CD14-positive monocyte (primary cell): ENCODE measurements at regions not wholly inside any gene's neighbourhood (a gene's known extent, or its start where the extent isn't known, plus 50 kb on each side); places are given as distances from the start of the nearest gene placed in this dataset.

Experiments
- DNase-seq, 3 donors: peaks; one replicate each; pipeline ENCODE4 v3.0.0-alpha.2; 2011 to 2022
- H2AFZ ChIP-seq: 2 replicates; pipeline ENCODE4 v1.6.0; 2012; ENCODE audit warnings: mild to moderate bottlenecking, low read depth, low read length, inconsistent platforms; ENCODE audit not compliant: insufficient read depth, poor library complexity, severe bottlenecking
- H3K27ac ChIP-seq, 2 donors: 1 replicate in 1 of 2; 2 replicates in 1 of 2; pipeline ENCODE4 v1.5.1; 2012 to 2013; ENCODE audit warnings: low read length in 2 of 2, control low read depth in 1 of 2, inconsistent platforms in 1 of 2, low read depth in 1 of 2, mild to moderate bottlenecking in 1 of 2
- H3K27me3 ChIP-seq, 2 donors: one replicate each; pipeline versions ENCODE4 v1.6.0 to v1.6.1; 2011 to 2013; ENCODE audit warnings: low read length in 2 of 2; ENCODE audit not compliant: control insufficient read depth in 2 of 2, insufficient read depth in 2 of 2
- H3K36me3 ChIP-seq, 2 donors: replicated peaks in 1 of 2; 1 replicate in 1 of 2; 2 replicates in 1 of 2; pipeline versions ENCODE4 v1.5.1 to v1.6.1; 2012 to 2013; ENCODE audit warnings: low read length in 2 of 2, control low read depth in 1 of 2, inconsistent platforms in 1 of 2, mild to moderate bottlenecking in 1 of 2; ENCODE audit not compliant: insufficient read depth in 2 of 2, control insufficient read depth in 1 of 2
- H3K4me1 ChIP-seq, 2 donors: 1 replicate in 1 of 2; 2 replicates in 1 of 2; pipeline versions ENCODE4 v1.5.1 to v1.6.1; 2012 to 2013; ENCODE audit warnings: low read length in 2 of 2, control low read depth in 1 of 2, inconsistent platforms in 1 of 2, mild to moderate bottlenecking in 1 of 2, moderate library complexity in 1 of 2; ENCODE audit not compliant: insufficient read depth in 2 of 2, control insufficient read depth in 1 of 2
- H3K4me2 ChIP-seq: replicated peaks from 2 replicates; pipeline ENCODE3; 2012; ENCODE audit warnings: low read length, moderate library complexity, mild to moderate bottlenecking; ENCODE audit not compliant: poor library complexity, severe bottlenecking; ENCODE audit errors: extremely low read depth
- H3K4me3 ChIP-seq, 3 experiments: fragments of 200-600 bp in 1 of 3; sonication (generic) in 1 of 3; replicated peaks in 1 of 3; 1 replicate in 2 of 3; 2 replicates in 1 of 3; pipeline ENCODE4 v1.5.1; 2011 to 2013; ENCODE audit warnings: low read length in 3 of 3, mild to moderate bottlenecking in 3 of 3, control low read depth in 2 of 3, low read depth in 2 of 3, inconsistent platforms in 1 of 3, moderate library complexity in 1 of 3
- H3K79me2 ChIP-seq: 2 replicates; pipeline ENCODE4 v1.6.0; 2012; ENCODE audit warnings: mild to moderate bottlenecking, control low read depth, inconsistent platforms, low read length, moderate library complexity; ENCODE audit not compliant: insufficient read depth
- H3K9ac ChIP-seq: 2 replicates; pipeline ENCODE4 v1.6.0; 2017; ENCODE audit warnings: low read length, mild to moderate bottlenecking; ENCODE audit not compliant: insufficient read depth, poor library complexity, severe bottlenecking
- H3K9me3 ChIP-seq, 2 donors: replicated peaks in 1 of 2; 1 replicate in 1 of 2; 2 replicates in 1 of 2; pipeline versions ENCODE4 v1.5.1 to v1.6.1; 2012 to 2013; ENCODE audit warnings: low read length in 2 of 2, control low read depth in 1 of 2; ENCODE audit not compliant: control insufficient read depth in 1 of 2, insufficient read depth in 1 of 2
- H4K20me1 ChIP-seq: 2 replicates; pipeline ENCODE4 v1.6.0; 2012; ENCODE audit warnings: mild to moderate bottlenecking, low read length, control low read depth, moderate library complexity; ENCODE audit not compliant: insufficient read depth
- H3K27ac Mint-ChIP-seq, 7 donors: one replicate each; pipeline ENCODE4 v1.8.0; 2020; ENCODE audit warnings: mild to moderate bottlenecking in 7 of 7, mixed read lengths in 7 of 7, moderate library complexity in 6 of 7, inconsistent platforms in 2 of 7
- H3K27me3 Mint-ChIP-seq, 3 donors: one replicate each; pipeline ENCODE4 v1.8.0; 2021 to 2022; ENCODE audit warnings: low read depth in 3 of 3, mild to moderate bottlenecking in 3 of 3, mixed read lengths in 3 of 3, moderate library complexity in 3 of 3, inconsistent platforms in 1 of 3
- H3K36me3 Mint-ChIP-seq, 2 donors: one replicate each; pipeline ENCODE4 v1.8.0; 2020; ENCODE audit warnings: mixed read lengths in 2 of 2, inconsistent platforms in 1 of 2, mild to moderate bottlenecking in 1 of 2
- H3K4me1 Mint-ChIP-seq: one replicate; pipeline ENCODE4 v1.8.0; 2020; ENCODE audit warnings: mild to moderate bottlenecking, mixed read lengths
- H3K4me3 Mint-ChIP-seq, 2 donors: one replicate each; pipeline ENCODE4 v1.8.0; 2020; ENCODE audit warnings: mild to moderate bottlenecking in 2 of 2, mixed read lengths in 2 of 2, moderate library complexity in 1 of 2
- H3K9me3 Mint-ChIP-seq, 7 donors: one replicate each; pipeline ENCODE4 v1.8.0; 2020 to 2022; ENCODE audit warnings: mixed read lengths in 7 of 7, mild to moderate bottlenecking in 6 of 7, moderate library complexity in 6 of 7, inconsistent platforms in 2 of 7
- CTCF ChIP-seq: fragments of 200-600 bp; IDR thresholded peaks from one replicate; pipeline ENCODE4 v1.8.0; 2022; ENCODE audit warnings: antibody characterized with exemption, mild to moderate bottlenecking
- WGBS: methylation state at CpG from one replicate; pipeline ENCODE4 v1.1.5; 2013; ENCODE audit warnings: missing lambda C conversion rate; ENCODE audit not compliant: insufficient coverage; 5-methylcytosine and 5-hydroxymethylcytosine counted together
- intact Hi-C, 2 donors: fragments of 100-400 bp; cut with micrococcal nuclease; formaldehyde crosslinking; loops; one replicate each; pipeline versions ENCODE4 v1.15.0 to v1.15.1; 2023

- 80% methylated on average over 2 of the region's 2 CpGs for WGBS
- Mint-ChIP-seq H3K27me3 (peaks cover 0 to 2% (median 0%) of the 10 kb centered on the region in 3 donors), H3K36me3 (no peaks in the 10 kb centered on the region), H3K4me3 (no peak overlapping the region), H3K9me3 (peaks cover 3 to 15% (median 9%) of the 10 kb centered on the region in 7 donors), H3K27ac (no peak overlapping the region), H3K4me1 (no peaks in the 10 kb centered on the region)
- no peaks in the 10 kb centered on the region for H3K9me3 ChIP-seq
- H3K79me2 ChIP-seq, result no peaks in the 10 kb centered on the region
- no peak for DNase-seq
- intact Hi-C loops, result no loop called here
- H2AFZ ChIP-seq, result no peak overlapping the region
- H3K9ac ChIP-seq, result no peak overlapping the region
- no peak overlapping the region for H3K4me3 ChIP-seq
- no peaks in the 10 kb centered on the region for H3K27me3 ChIP-seq
- no peaks in the 10 kb centered on the region for H3K36me3 ChIP-seq
- H3K27ac ChIP-seq, result no peak overlapping the region
- no peaks in the 10 kb centered on the region for H4K20me1 ChIP-seq
- no peak for TF ChIP-seq CTCF
- no peak overlapping the region for H3K4me2 ChIP-seq
- no peaks in the 10 kb centered on the region for H3K4me1 ChIP-seq
These were observed 241.8 kb downstream of the WNT5A start for GRCh38 chr3:55245351-55245750.

- H3K27me3 Mint-ChIP-seq, result peaks cover 0 to 2% (median 0%) of the 10 kb centered on the region in 3 donors
- H3K4me3 Mint-ChIP-seq, result no peak overlapping the region
- no peak overlapping the region for H3K4me3 ChIP-seq
- DNase-seq, result no peak
- H3K27me3 ChIP-seq, result no peaks in the 10 kb centered on the region
- TF ChIP-seq CTCF, result no peak
- WGBS, result 80% methylated on average over 1 of the region's 1 CpG
- H3K9ac ChIP-seq, result no peak overlapping the region
- no peak overlapping the region for H3K27ac Mint-ChIP-seq
- H3K4me1 ChIP-seq, result no peaks in the 10 kb centered on the region
- H3K27ac ChIP-seq, result no peak overlapping the region
- no peaks in the 10 kb centered on the region for H3K36me3 ChIP-seq
- peaks cover 3 to 7% (median 7%) of the 10 kb centered on the region in 7 donors for H3K9me3 Mint-ChIP-seq
- intact Hi-C loops, result no loop called here
- no peaks in the 10 kb centered on the region for H3K4me1 Mint-ChIP-seq
- no peaks in the 10 kb centered on the region for H3K79me2 ChIP-seq
- H3K36me3 Mint-ChIP-seq, result no peaks in the 10 kb centered on the region
- no peak overlapping the region for H2AFZ ChIP-seq
- H4K20me1 ChIP-seq, result no peaks in the 10 kb centered on the region
- no peaks in the 10 kb centered on the region for H3K9me3 ChIP-seq
- H3K4me2 ChIP-seq, result no peak overlapping the region
These were observed 242.9 kb downstream of the WNT5A start for GRCh38 chr3:55244247-55244646.
